ENCODE measurements at regions not wholly inside any gene's neighbourhood (a gene's known extent, or its start where the extent isn't known, plus 50 kb on each side); places are given as distances from the start of the nearest gene placed in this dataset.

DNA sequence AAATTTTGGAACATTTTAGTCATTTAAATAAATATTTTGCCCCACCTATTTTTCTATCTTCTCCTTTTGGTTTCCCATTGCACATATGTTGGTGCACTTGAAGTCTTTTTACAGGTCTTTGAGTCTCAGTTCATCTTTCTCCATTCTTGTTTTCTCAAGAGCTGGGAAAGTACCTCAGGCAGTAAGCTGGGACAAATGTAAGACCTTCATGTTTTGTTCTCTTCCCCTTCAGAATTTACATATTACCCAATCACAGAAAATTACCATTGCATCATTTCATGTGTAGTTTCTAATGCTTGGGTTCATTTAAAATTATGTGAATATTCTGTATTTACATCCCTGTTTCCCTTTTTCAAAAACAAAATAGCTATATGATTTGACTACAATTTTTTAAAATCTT, 1150.0 kb upstream of the POT1 start (continued):
- TF ChIP-seq ZNF462 (CRISPR knock-in tag; IDR thresholded peaks at IDR 0.05) (no peak), EZH2 (IDR thresholded peaks at IDR 0.05; ENCODE audit: low read depth, unreplicated experiment) (no peak), ZNF114 (CRISPR knock-in tag; IDR thresholded peaks at IDR 0.05) (no peak), ZNF331 (CRISPR knock-in tag; IDR thresholded peaks at IDR 0.05; ENCODE audit: low read depth) (no peak), NANOG (IDR thresholded peaks at IDR 0.05; ENCODE audit: borderline replicate concordance) (no peak)
- TF ChIP-seq, protein P1, sequence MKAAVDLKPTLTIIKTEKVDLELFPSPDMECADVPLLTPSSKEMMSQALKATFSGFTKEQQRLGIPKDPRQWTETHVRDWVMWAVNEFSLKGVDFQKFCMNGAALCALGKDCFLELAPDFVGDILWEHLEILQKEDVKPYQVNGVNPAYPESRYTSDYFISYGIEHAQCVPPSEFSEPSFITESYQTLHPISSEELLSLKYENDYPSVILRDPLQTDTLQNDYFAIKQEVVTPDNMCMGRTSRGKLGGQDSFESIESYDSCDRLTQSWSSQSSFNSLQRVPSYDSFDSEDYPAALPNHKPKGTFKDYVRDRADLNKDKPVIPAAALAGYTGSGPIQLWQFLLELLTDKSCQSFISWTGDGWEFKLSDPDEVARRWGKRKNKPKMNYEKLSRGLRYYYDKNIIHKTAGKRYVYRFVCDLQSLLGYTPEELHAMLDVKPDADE (IDR thresholded peaks at IDR 0.05), result no peak

DNA sequence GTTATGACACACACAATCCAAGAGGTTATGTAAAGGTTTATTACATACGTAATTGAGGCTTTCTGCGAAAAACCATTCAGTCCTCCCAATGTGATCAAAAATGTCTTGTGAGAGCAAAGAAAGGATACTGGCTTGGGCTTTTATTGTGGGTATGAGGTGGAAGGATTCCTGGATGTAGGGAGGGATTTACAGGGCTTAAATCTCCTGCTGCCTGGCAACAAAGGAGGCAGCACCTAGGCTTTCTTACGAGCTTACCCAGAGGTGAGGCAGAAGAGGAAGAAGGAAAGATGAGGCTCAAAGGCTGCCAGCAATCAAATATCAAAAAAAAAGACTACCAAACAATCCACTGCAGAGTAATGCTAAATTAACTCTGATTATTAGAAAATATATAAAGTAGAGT, 1149.5 kb upstream of the POT1 start:
- no peak overlapping the region for H3K4me3 ChIP-seq
- no peaks in the 10 kb centered on the region for H4K20me1 ChIP-seq (replicated peaks; ENCODE audit: insufficient read depth)
- H3K27me3 ChIP-seq (ENCODE audit: insufficient read depth), result no peaks in the 10 kb centered on the region
- no peak overlapping the region for H2AFZ ChIP-seq
- peaks cover 2% of the 10 kb centered on the region for H3K27me3 Mint-ChIP-seq (ENCODE audit: insufficient read depth, low read depth, poor library complexity)
- no peaks in the 10 kb centered on the region for H3K79me2 ChIP-seq (replicated peaks; ENCODE audit: insufficient read depth)
- peaks cover 9% of the 10 kb centered on the region; the same call in 2 of the 3 replicates for H3K4me1 Mint-ChIP-seq
- peak; percentile 30 for DNase-seq (ENCODE audit: low spot score)
- H3K9me3 Mint-ChIP-seq, result no peaks in the 10 kb centered on the region
- H3K4me3 Mint-ChIP-seq, result no peak overlapping the region
- no peaks in the 10 kb centered on the region for H3K36me3 ChIP-seq (ENCODE audit: insufficient read depth)
- ATAC-seq, result peak; percentile 90
- no peak overlapping the region for H3K4me2 ChIP-seq
- H3K27ac Mint-ChIP-seq, result no peak overlapping the region
- H3K4me1 ChIP-seq (ENCODE audit: insufficient read depth), result no peaks in the 10 kb centered on the region
- no peak overlapping the region for H3K27ac ChIP-seq (ENCODE audit: low read depth)
- no peaks in the 10 kb centered on the region for H3K9me2 ChIP-seq (ENCODE audit: insufficient read depth)
- no peaks in the 10 kb centered on the region for H3K36me3 Mint-ChIP-seq (ENCODE audit: low read depth)
- H3F3A ChIP-seq (replicated peaks; ENCODE audit: low read depth), result no peaks in the 10 kb centered on the region
- TF ChIP-seq CREB1 (CRISPR knock-in tag; IDR thresholded peaks at IDR 0.05; ENCODE audit: low read depth) (no peak), ZNF114 (CRISPR knock-in tag; IDR thresholded peaks at IDR 0.05) (no peak), ZNF331 (CRISPR knock-in tag; IDR thresholded peaks at IDR 0.05; ENCODE audit: low read depth) (no peak), STAT1 (IDR thresholded peaks at IDR 0.05; ENCODE audit: unreplicated experiment) (no peak), EZH2 (IDR thresholded peaks at IDR 0.05; ENCODE audit: low read depth, unreplicated experiment) (no peak), JUNB (IDR thresholded peaks at IDR 0.05; ENCODE audit: unreplicated experiment) (no peak), POLR2AphosphoS5 (IDR thresholded peaks at IDR 0.05; ENCODE audit: low read depth) (no peak), REST (IDR thresholded peaks at IDR 0.05; ENCODE audit: unreplicated experiment) (no peak), NANOG (IDR thresholded peaks at IDR 0.05; ENCODE audit: borderline replicate concordance) (no peak)
- TF ChIP-seq, protein P1 (IDR thresholded peaks at IDR 0.05), result no peak

All from GM23338 (cell line).